WTC11 (cell line): ENCODE measurements at regions not wholly inside any gene's neighbourhood (a gene's known extent, or its start where the extent isn't known, plus 50 kb on each side); places are given as distances from the start of the nearest gene placed in this dataset.

Source experiments
- CREM ChIP-seq: sonication (generic); formaldehyde crosslinking; IDR thresholded peaks from 2 replicates; pipeline ENCODE4 v1.8.1; 2022; ENCODE audit warnings: mild to moderate bottlenecking, missing genetic modification reagents, moderate library complexity
- MYBL2 ChIP-seq: sonication (generic); formaldehyde crosslinking; IDR thresholded peaks from 2 replicates; pipeline ENCODE4 v1.8.1; 2023; ENCODE audit warnings: mild to moderate bottlenecking, moderate library complexity, missing genetic modification reagents
- ZNF281 ChIP-seq: sonication (generic); formaldehyde crosslinking; IDR thresholded peaks from 2 replicates; pipeline ENCODE4 v1.8.0; 2023; ENCODE audit warnings: mild to moderate bottlenecking, missing genetic modification reagents
- TF ChIP-seq, protein P1 (sequence below): fragments of 200-600 bp; IDR thresholded peaks from 2 replicates; pipeline ENCODE4 v1.8.0; 2022; ENCODE audit warnings: antibody characterized with exemption
- TF ChIP-seq, protein P2 (sequence below): sonication (generic); formaldehyde crosslinking; IDR thresholded peaks from 2 replicates; pipeline ENCODE4 v1.8.1; 2022; ENCODE audit warnings: low read depth, missing genetic modification reagents, borderline replicate concordance
- TF ChIP-seq, protein P3 (sequence below): sonication (generic); formaldehyde crosslinking; IDR thresholded peaks from 2 replicates; pipeline ENCODE4 v1.8.1; 2022; ENCODE audit warnings: low read depth, mild to moderate bottlenecking, moderate library complexity, missing genetic modification reagents, borderline replicate concordance
- TF ChIP-seq, protein P4 (sequence below): sonication (generic); formaldehyde crosslinking; IDR thresholded peaks from 2 replicates; pipeline ENCODE4 v1.8.1; 2023; ENCODE audit warnings: mild to moderate bottlenecking, missing genetic modification reagents, moderate library complexity

GRCh38 chr12:89016970-89017778 lies 335.1 kb downstream of the DUSP6 start:
- TF ChIP-seq, protein P1, sequence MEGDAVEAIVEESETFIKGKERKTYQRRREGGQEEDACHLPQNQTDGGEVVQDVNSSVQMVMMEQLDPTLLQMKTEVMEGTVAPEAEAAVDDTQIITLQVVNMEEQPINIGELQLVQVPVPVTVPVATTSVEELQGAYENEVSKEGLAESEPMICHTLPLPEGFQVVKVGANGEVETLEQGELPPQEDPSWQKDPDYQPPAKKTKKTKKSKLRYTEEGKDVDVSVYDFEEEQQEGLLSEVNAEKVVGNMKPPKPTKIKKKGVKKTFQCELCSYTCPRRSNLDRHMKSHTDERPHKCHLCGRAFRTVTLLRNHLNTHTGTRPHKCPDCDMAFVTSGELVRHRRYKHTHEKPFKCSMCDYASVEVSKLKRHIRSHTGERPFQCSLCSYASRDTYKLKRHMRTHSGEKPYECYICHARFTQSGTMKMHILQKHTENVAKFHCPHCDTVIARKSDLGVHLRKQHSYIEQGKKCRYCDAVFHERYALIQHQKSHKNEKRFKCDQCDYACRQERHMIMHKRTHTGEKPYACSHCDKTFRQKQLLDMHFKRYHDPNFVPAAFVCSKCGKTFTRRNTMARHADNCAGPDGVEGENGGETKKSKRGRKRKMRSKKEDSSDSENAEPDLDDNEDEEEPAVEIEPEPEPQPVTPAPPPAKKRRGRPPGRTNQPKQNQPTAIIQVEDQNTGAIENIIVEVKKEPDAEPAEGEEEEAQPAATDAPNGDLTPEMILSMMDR: peak; percentile 51; the same call in 1 of the 2 replicates
- TF ChIP-seq CREM (no peak), MYBL2 (CRISPR knock-in tag) (no peak), ZNF281 (CRISPR knock-in tag) (no peak)
- TF ChIP-seq, protein P2, sequence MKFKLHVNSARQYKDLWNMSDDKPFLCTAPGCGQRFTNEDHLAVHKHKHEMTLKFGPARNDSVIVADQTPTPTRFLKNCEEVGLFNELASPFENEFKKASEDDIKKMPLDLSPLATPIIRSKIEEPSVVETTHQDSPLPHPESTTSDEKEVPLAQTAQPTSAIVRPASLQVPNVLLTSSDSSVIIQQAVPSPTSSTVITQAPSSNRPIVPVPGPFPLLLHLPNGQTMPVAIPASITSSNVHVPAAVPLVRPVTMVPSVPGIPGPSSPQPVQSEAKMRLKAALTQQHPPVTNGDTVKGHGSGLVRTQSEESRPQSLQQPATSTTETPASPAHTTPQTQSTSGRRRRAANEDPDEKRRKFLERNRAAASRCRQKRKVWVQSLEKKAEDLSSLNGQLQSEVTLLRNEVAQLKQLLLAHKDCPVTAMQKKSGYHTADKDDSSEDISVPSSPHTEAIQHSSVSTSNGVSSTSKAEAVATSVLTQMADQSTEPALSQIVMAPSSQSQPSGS: no peak
- TF ChIP-seq, protein P3, sequence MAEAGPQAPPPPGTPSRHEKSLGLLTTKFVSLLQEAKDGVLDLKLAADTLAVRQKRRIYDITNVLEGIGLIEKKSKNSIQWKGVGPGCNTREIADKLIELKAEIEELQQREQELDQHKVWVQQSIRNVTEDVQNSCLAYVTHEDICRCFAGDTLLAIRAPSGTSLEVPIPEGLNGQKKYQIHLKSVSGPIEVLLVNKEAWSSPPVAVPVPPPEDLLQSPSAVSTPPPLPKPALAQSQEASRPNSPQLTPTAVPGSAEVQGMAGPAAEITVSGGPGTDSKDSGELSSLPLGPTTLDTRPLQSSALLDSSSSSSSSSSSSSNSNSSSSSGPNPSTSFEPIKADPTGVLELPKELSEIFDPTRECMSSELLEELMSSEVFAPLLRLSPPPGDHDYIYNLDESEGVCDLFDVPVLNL (CRISPR knock-in tag): no peak
- TF ChIP-seq, protein P4, sequence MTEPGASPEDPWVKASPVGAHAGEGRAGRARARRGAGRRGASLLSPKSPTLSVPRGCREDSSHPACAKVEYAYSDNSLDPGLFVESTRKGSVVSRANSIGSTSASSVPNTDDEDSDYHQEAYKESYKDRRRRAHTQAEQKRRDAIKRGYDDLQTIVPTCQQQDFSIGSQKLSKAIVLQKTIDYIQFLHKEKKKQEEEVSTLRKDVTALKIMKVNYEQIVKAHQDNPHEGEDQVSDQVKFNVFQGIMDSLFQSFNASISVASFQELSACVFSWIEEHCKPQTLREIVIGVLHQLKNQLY: no peak
